Inflammatory macrophage (primary cell): ENCODE measurements at regions not wholly inside any gene's neighbourhood (a gene's known extent, or its start where the extent isn't known, plus 50 kb on each side); places are given as distances from the start of the nearest gene placed in this dataset.
"Not testable (repeated sequence)": the region's sequence is repeated elsewhere in the genome, so short reads cannot be mapped to it uniquely, and the experiment has no call there.

Source experiments
- DNase-seq, 2 donors: peaks; one replicate each; pipeline ENCODE4 v3.0.0-alpha.2; 2020 to 2022

DNA sequence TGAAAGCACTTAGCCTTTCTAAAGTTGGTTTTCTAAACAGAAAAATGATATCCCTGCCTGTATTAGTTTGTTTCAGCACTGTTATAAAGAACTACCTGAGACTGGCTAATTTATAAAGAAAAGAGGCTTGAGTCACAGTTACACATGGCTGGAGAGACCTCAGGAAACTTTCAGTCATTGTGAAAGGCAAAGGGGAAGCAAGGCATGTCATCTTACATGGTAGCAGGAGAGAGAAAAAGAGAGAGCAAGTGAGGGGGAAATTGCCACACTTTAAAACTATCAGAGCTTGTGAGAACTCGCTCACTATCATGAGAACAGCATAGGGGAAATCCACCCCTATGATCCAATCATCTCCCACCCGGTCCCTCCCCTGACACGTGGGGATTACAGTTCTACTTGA lies 64.9 kb downstream of the FAM170A start:
- no peak for DNase-seq

DNA sequence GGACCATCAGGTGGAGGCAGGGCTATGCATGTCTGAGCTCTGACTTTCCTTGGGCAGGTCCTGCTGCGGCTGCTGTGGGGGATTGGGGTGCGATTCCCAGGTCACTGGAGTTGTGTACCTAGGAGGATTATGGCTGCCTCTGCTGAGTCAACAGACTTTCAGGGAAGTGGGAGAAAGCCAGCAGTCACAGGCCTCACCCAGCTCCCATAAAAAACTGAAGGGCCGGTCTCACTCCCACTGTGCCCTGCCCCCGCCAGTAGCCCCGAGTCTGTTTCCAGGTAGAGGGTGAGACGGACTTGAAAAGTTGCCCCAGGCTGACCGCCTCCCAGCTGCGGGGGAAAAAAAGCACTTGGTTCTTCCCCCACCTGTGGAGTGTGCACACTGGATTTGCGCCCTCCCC lies 76.7 kb downstream of the FAM170A start:
- DNase-seq: no peak

DNA sequence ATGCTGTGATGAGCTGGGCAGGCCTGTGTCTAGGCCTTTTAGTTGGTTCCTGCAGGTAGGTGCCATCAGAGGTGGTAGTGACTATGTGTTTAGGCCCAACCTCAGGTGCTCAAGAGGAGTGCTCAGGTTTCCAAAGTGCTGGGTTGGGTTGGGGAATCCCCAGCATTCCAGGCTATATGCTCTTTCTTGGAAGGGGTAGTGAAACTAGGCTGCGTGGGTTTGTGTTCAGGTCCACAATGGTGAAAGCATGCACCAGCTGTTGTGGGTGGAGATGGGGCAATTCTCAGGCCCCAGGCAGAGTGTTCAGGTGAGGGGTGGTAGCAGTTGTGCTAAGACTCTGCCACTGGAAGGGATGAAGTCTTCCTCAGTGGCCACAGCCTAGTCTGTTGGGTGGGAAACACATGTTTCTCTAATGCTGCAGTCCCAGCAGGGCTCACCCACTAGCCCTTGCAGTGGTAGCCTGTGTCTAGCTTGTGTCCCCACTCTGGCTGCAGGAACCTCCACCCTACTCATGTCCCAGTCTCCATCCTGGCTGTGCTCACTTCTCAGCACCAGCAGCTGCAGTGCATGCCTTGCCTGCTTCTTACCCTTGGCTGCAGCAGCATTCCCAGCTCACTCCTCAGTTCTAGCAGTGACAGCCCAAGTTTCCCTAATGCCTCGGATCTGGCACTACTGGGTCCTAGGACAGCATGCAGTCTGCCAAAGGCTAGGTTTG lies 78.9 kb downstream of the FAM170A start:
- DNase-seq: peak in 1 of 2 donors; percentile 11

GRCh38 chr5:119721775-119722174 lies 92.4 kb downstream of the FAM170A start:
- no peak for DNase-seq

DNA sequence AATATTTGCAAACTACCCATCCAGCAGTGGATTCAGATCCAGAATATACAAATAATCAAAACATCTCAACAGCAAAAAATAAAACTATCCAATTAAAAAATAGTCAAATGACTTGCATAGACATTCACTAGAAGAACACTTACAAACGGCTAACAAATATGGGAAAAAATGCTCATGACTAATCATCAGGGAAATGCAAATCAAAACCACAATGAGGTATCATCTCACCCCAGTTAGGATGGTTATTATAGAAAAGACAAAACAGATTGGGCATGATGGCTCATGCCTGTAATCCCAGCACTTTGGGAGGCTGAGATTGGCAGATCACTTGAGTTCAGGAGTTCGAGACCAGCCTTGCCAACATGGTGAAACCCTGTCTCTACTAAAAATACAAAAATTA lies 95.9 kb downstream of the FAM170A start:
- DNase-seq: not testable (repeated sequence)

DNA sequence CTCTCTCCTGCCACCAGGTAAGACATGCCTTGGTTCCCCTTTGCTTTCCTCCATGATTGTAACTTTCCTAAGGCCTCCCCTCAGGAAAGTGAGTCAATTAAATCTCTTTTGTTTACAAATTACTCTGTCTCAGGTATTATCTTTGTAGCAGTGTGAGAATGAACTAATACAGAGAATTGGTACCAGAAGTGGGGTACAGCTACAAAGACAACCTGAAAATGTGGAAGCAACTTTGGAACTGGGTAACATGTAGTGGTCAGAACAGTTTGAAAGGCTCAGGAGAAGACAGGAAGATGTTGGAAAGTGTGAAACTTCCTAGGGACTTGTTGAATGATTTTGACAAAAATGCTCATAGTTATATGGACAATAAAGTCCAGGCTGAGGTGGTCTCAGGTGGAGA lies 97.2 kb downstream of the FAM170A start:
- no peak for DNase-seq

- no peak for DNase-seq
These were observed 110.9 kb downstream of the FAM170A start for GRCh38 chr5:119740225-119740624.

GRCh38 chr5:119741691-119742090 lies 112.3 kb downstream of the FAM170A start:
- DNase-seq: no peak

- peak in 1 of 2 donors; percentile 5 for DNase-seq
These were observed 113.0 kb downstream of the FAM170A start for GRCh38 chr5:119742311-119742710.

GRCh38 chr5:119743927-119744326 lies 114.6 kb downstream of the FAM170A start:
- DNase-seq: peak; percentile 18 to 31

- no peak for DNase-seq
These were observed 116.6 kb downstream of the FAM170A start for GRCh38 chr5:119745976-119746375.

DNA sequence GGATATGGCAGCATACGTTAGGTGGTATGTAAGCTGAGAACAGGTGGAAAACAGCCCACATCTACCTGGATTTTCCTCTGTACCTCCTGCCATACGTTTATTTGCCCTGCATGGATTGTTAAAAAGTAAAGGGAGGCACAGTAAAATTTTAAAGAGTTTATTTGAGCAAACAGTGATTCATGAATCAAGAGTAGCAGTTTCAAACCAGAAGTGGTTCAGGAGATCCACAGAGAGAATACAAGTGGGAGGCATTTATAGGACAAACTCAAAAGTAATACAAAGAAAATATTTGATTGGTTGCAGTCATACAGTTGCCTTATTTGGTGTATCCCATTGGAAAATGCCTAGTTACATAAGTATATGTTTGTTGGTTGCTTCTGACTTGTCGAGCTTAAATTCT lies 117.6 kb downstream of the FAM170A start:
- no peak for DNase-seq

- no peak for DNase-seq
These were observed 121.8 kb downstream of the FAM170A start for GRCh38 chr5:119750887-119751733.

GRCh38 chr5:119751734-119752094 lies 122.4 kb downstream of the FAM170A start:
- no peak for DNase-seq

GRCh38 chr5:119752921-119753886 lies 123.8 kb downstream of the FAM170A start:
- no peak for DNase-seq

- not testable (repeated sequence) for DNase-seq
These were observed 125.5 kb downstream of the FAM170A start for GRCh38 chr5:119754825-119755224.

- no peak for DNase-seq
These were observed 127.9 kb downstream of the FAM170A start for GRCh38 chr5:119757276-119757675.

DNA sequence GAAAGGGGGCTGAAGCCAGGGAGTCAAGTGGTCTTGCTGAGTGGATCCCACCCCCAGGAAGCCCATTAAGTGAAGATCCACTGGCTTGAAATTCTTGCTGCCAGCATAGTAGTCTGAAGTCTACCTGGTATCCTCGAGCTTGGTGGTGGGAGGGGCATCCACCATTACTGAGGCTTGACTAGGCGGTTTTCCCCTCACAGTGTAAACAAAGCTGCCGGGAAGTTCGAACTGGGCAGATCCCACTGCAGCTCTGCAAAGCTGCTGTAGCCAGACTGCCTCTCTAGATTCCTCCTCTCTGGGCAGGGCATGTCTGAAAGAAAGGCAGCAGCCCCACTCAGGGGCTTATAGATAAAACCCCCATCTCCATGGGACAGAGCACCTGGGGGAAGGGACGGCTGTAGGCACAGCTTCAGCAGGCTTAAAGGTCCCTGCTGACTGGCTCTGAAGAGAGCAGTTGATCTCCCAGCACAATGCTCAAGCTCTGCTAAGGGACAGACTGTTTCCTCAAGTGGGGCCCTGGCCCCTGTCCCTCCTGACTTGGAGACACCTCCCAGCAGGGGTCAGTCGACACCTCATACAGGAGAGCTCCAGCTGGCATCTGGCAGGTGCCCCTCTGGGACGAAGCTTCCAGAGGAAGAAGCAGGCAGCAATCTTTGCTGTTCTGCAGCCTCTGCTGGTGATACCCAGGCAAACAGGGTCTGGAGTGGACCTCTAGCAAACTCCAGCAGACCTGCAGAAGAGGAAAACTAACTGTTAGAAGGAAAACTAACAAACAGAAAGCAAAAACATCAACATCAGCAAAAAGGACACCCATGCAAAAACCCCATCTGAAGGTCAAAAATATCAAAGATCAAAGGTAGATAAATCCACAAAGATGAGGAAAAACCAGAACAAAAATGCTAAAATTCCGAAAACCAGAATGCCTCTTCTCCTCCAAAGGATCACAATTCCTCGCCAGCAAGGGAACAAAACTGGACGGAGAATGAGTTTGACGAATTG lies 140.6 kb downstream of the FAM170A start:
- DNase-seq: not testable (repeated sequence)

GRCh38 chr5:119780145-119780544 lies 150.8 kb downstream of the FAM170A start:
- DNase-seq: not testable (repeated sequence)

- no peak for DNase-seq
These were observed 155.7 kb downstream of the FAM170A start for GRCh38 chr5:119785057-119785456.

GRCh38 chr5:119789406-119790117 lies 160.2 kb downstream of the FAM170A start:
- no peak for DNase-seq
